GM20000 (cell line): ENCODE measurements at regions not wholly inside any gene's neighbourhood (a gene's known extent, or its start where the extent isn't known, plus 50 kb on each side); places are given as distances from the start of the nearest gene placed in this dataset.

Experiments used
- DNase-seq: peaks from one replicate; pipeline ENCODE4 v3.0.0; 2012; ENCODE audit warnings: low spot score
- CTCF ChIP-seq: IDR thresholded peaks from 2 replicates; pipeline ENCODE4 v1.5.1; 2012; ENCODE audit warnings: mild to moderate bottlenecking, control low read depth; ENCODE audit errors: extremely low read depth, missing control alignments

GRCh38 chr2:128502638-128503246 lies 184.1 kb upstream of the HS6ST1 start:
- no peak for TF ChIP-seq CTCF
- DNase-seq = no peak

- TF ChIP-seq CTCF = no peak
- DNase-seq = no peak
Measured at GRCh38 chr2:128503399-128504245, 185.0 kb upstream of the HS6ST1 start.

- TF ChIP-seq CTCF = no peak
- no peak for DNase-seq
Measured at GRCh38 chr2:128504246-128505149, 185.8 kb upstream of the HS6ST1 start.

GRCh38 chr2:128505150-128505490 lies 186.5 kb upstream of the HS6ST1 start:
- no peak for TF ChIP-seq CTCF
- no peak for DNase-seq

GRCh38 chr2:128505575-128506526 lies 187.2 kb upstream of the HS6ST1 start:
- no peak for TF ChIP-seq CTCF
- DNase-seq = no peak

GRCh38 chr2:128506534-128506933 lies 187.9 kb upstream of the HS6ST1 start:
- no peak for DNase-seq
- TF ChIP-seq CTCF = no peak
